GM12878 (cell line): ENCODE measurements at regions not wholly inside any gene's neighbourhood (a gene's known extent, or its start where the extent isn't known, plus 50 kb on each side); places are given as distances from the start of the nearest gene placed in this dataset.
"Not testable (repeated sequence)": the region's sequence is repeated elsewhere in the genome, so short reads cannot be mapped to it uniquely, and the experiment has no call there.

Experiments
- ATAC-seq: fragments of 200-7000 bp; cut with Tn5 transposase; 3 replicates; pipeline ENCODE4 v1.9.1; 2020; ENCODE audit warnings: mild to moderate bottlenecking, moderate library complexity
- BruUV-seq: library from RNA; stranded (reverse); fragments of 400-500 nt; replicated peaks from 2 replicates; lab custom pipeline; 2021; lab: Mats Ljungman, UMichigan
- CTCF ChIA-PET: fragments of 300-600 bp; sonication (Branson Sonifier 250); formaldehyde crosslinking; extraction: SDS; loops from one replicate; lab custom pipeline; 2021; ENCODE audit warnings: inconsistent platforms; lab: Yijun Ruan, JAX
- POLR2A ChIA-PET: fragments of 350-600 bp; formaldehyde crosslinking; extraction: SDS; loops from one replicate; lab custom pipeline; 2021; ENCODE audit warnings: inconsistent platforms; lab: Charles Lee
- RAD21 ChIA-PET: fragments of 300-600 bp; sonication (Branson Sonifier 250); formaldehyde crosslinking; loops from one replicate; lab custom pipeline; 2023; ENCODE audit warnings: antibody characterized with exemption; ENCODE audit not compliant: unreplicated experiment; lab: Charles Lee
- SMC1A ChIA-PET: fragments of 300-600 bp; sonication (Branson Sonifier 250); formaldehyde crosslinking; loops from one replicate; lab custom pipeline; 2023; ENCODE audit not compliant: unreplicated experiment, uncharacterized antibody; lab: Charles Lee
- DNase-seq: peaks from one replicate; pipeline ENCODE4 v3.0.0-alpha.2; 2011; ENCODE audit warnings: low read depth, low spot score
- FAIRE-seq: peaks from 3 replicates; lab custom pipeline; 2011; peaks lifted over from hg19 to GRCh38; lab: Jason Lieb, UNC
- H2AFZ ChIP-seq: 2 replicates; pipeline ENCODE4 v1.6.0; 2011; ENCODE audit warnings: low read depth, low read length, control low read depth; ENCODE audit not compliant: control insufficient read depth
- H3K27ac ChIP-seq: 2 replicates; pipeline ENCODE4 v1.5.1; 2011; ENCODE audit warnings: control low read depth; ENCODE audit not compliant: control insufficient read depth, insufficient read depth
- H3K27me3 ChIP-seq, 2 experiments: replicated peaks in 1 of 2; 2 replicates each; pipeline versions ENCODE4 v1.6.0 to v1.6.1; 2011; ENCODE audit warnings: low read length in 1 of 2; ENCODE audit not compliant: control insufficient read depth in 2 of 2, insufficient read depth in 2 of 2
- H3K36me3 ChIP-seq, 2 experiments: 2 replicates each; pipeline ENCODE4 v1.5.1; 2011; ENCODE audit warnings: low read length in 1 of 2; ENCODE audit not compliant: control insufficient read depth in 2 of 2, insufficient read depth in 2 of 2
- H3K4me1 ChIP-seq: 2 replicates; pipeline ENCODE4 v1.6.1; 2011; ENCODE audit warnings: mild to moderate bottlenecking, low read length, moderate library complexity, mixed read lengths; ENCODE audit not compliant: control insufficient read depth, insufficient read depth
- H3K4me2 ChIP-seq: 2 replicates; pipeline ENCODE4 v1.6.0; 2011; ENCODE audit warnings: control low read depth; ENCODE audit not compliant: control insufficient read depth, insufficient read depth
- H3K4me3 ChIP-seq: fragments of 200-600 bp; sonication (generic); 2 replicates; pipeline ENCODE4 v1.5.1; 2016
- H3K79me2 ChIP-seq: 2 replicates; pipeline ENCODE4 v1.6.0; 2011; ENCODE audit warnings: low read length; ENCODE audit not compliant: control insufficient read depth, insufficient read depth
- H3K9ac ChIP-seq: 2 replicates; pipeline ENCODE4 v1.8.0; 2011; ENCODE audit warnings: low read length, control low read depth, mixed read lengths; ENCODE audit not compliant: control insufficient read depth, insufficient read depth
- H3K9me3 ChIP-seq: replicated peaks from 3 replicates; pipeline ENCODE4 v1.5.1; 2011; ENCODE audit warnings: mild to moderate bottlenecking, low read length; ENCODE audit not compliant: control insufficient read depth, insufficient read depth
- H4K20me1 ChIP-seq: 2 replicates; pipeline ENCODE4 v1.6.0; 2011; ENCODE audit not compliant: control insufficient read depth, insufficient read depth
- CHD1 ChIP-seq: IDR thresholded peaks from 2 replicates; pipeline ENCODE4 v1.6.1; 2012; ENCODE audit warnings: low read depth, low read length, improper control_type of control experiment
- CHD2 ChIP-seq: IDR thresholded peaks from 2 replicates; pipeline ENCODE4 v1.6.1; 2011; ENCODE audit warnings: low read depth, low read length, improper control_type of control experiment, borderline replicate concordance
- CREM ChIP-seq: IDR thresholded peaks from 2 replicates; pipeline ENCODE4 v1.6.1; 2014; ENCODE audit warnings: antibody characterized with exemption, low read depth
- E2F4 ChIP-seq: IDR thresholded peaks from 2 replicates; pipeline ENCODE4 v1.6.1; 2012; ENCODE audit warnings: low read depth, low read length, improper control_type of control experiment
- FOXM1 ChIP-seq: IDR thresholded peaks from 2 replicates; pipeline ENCODE4 v1.6.1; 2012; ENCODE audit warnings: low read depth, mild to moderate bottlenecking, inconsistent platforms, low read length, moderate library complexity
- IRF4 ChIP-seq: IDR thresholded peaks from 2 replicates; pipeline ENCODE4 v1.6.1; 2011; ENCODE audit warnings: low read depth, low read length
- KAT2A ChIP-seq: conservative IDR thresholded peaks from 2 replicates; pipeline ENCODE4 v1.6.1; 2011; ENCODE audit warnings: low read depth, low read length; ENCODE audit not compliant: control insufficient read depth
- LARP7 ChIP-seq: fragments of 450-650 bp; IDR thresholded peaks from 2 replicates; pipeline ENCODE4 v1.6.1; 2017; ENCODE audit warnings: mild to moderate bottlenecking
- MEF2A ChIP-seq: IDR thresholded peaks from 2 replicates; pipeline ENCODE4 v1.6.1; 2011; ENCODE audit warnings: low read depth, mild to moderate bottlenecking, low read length, moderate library complexity; ENCODE audit not compliant: insufficient read depth
- MEF2B ChIP-seq: fragments of 450-650 bp; IDR thresholded peaks from 2 replicates; pipeline ENCODE4 v1.6.1; 2018; ENCODE audit warnings: mild to moderate bottlenecking, moderate library complexity; ENCODE audit not compliant: partially characterized antibody, poor library complexity, severe bottlenecking
- NFYA ChIP-seq: IDR thresholded peaks from 2 replicates; pipeline ENCODE4 v1.6.1; 2011; ENCODE audit warnings: low read depth, mild to moderate bottlenecking, low read length, improper control_type of control experiment, borderline replicate concordance
- NR2C2 ChIP-seq: IDR thresholded peaks from 2 replicates; pipeline ENCODE4 v1.6.1; 2011; ENCODE audit warnings: borderline replicate concordance, low read depth; ENCODE audit not compliant: control insufficient read depth, insufficient read length
- WGBS: methylation state at CpG from one replicate; pipeline ENCODE4 v1.1.6; 2016; ENCODE audit warnings: low lambda C conversion rate; ENCODE audit not compliant: insufficient replicate concordance, insufficient coverage; ENCODE audit errors: missing lambda C conversion rate; 5-methylcytosine and 5-hydroxymethylcytosine counted together
- in situ Hi-C: fragments of 300-500 bp; cut with MboI; formaldehyde crosslinking; loops from 9 replicates; pipeline ENCODE4 v1.14.3; 2018; ENCODE audit warnings: mixed read lengths
- intact Hi-C: fragments of 100-400 bp; cut with micrococcal nuclease; formaldehyde crosslinking; loops from one replicate; pipeline ENCODE4 v1.14.2; 2022; ENCODE audit not compliant: unreplicated experiment
- TF ChIP-seq, protein P1 (sequence below): fragments of 450-650 bp; IDR thresholded peaks from 2 replicates; pipeline ENCODE4 v1.6.1; 2018; ENCODE audit warnings: borderline replicate concordance, mild to moderate bottlenecking; ENCODE audit not compliant: partially characterized antibody

DNA sequence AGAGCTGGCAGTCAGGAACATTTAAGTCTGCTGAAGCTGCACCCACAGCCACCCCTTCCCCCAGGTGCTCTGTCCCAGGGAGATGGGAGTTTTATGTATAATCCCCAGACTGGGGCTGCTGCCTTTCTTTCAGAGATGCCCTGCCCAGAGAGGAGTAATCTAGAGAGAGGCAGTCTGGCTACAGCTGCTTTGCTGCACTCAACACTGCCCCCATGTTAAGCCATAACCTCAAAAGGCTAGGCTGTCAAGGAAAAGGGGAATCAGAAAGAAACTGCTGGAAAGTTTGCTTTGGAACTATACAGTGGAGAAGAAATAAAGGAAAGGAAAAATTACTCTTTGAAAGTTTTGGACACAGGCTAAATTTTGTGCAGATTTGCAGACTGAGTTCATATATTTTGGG lies 127.2 kb downstream of the MACIR start (continued):
- TF ChIP-seq E2F4 (no peak), KAT2A (no peak), MEF2B (no peak), CHD1 (no peak), MEF2A (no peak), FOXM1 (no peak), CREM (no peak), NFYA (no peak), IRF4 (no peak), CHD2 (no peak), LARP7 (no peak), NR2C2 (no peak)
- TF ChIP-seq, protein P1, sequence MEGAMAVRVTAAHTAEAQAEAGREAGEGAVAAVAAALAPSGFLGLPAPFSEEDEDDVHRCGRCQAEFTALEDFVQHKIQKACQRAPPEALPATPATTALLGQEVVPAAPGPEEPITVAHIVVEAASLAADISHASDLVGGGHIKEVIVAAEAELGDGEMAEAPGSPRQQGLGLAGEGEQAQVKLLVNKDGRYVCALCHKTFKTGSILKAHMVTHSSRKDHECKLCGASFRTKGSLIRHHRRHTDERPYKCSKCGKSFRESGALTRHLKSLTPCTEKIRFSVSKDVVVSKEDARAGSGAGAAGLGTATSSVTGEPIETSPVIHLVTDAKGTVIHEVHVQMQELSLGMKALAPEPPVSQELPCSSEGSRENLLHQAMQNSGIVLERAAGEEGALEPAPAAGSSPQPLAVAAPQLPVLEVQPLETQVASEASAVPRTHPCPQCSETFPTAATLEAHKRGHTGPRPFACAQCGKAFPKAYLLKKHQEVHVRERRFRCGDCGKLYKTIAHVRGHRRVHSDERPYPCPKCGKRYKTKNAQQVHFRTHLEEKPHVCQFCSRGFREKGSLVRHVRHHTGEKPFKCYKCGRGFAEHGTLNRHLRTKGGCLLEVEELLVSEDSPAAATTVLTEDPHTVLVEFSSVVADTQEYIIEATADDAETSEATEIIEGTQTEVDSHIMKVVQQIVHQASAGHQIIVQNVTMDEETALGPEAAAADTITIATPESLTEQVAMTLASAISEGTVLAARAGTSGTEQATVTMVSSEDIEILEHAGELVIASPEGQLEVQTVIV, result no peak

DNA sequence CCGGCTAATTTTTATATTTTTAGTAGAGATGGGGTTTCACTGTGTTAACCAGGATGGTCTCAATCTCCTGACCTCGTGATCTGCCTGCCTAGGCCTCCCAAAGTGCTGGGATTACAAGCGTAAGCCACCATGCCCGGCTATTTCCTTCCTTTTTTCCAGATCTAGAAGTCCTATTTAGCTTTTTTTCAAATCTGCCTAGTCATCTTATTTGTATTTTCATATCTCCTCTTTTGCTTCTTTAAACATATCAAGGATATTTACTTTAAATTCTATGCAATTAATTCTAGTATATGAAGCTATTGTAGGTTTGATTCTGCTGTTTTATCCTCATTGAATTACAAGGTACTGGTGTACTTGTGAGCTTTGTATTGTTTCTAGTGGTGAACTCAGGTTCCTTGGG lies 119.1 kb downstream of the MACIR start:
- CTCF ChIA-PET, H3K27me3 ChIP-seq, FAIRE-seq, intact Hi-C loops, H3K9me3 ChIP-seq, H3K4me3 ChIP-seq, DNase-seq, H3K9ac ChIP-seq, H3K27ac ChIP-seq, H3K79me2 ChIP-seq, SMC1A ChIA-PET, H3K36me3 ChIP-seq, H4K20me1 ChIP-seq, in situ Hi-C loops, H2AFZ ChIP-seq, POLR2A ChIA-PET, H3K4me2 ChIP-seq, ATAC-seq, BruUV-seq, H3K4me1 ChIP-seq: not testable (repeated sequence)
- RAD21 ChIA-PET, result interaction anchor here (1.0 kb wide), 1 partner anchor 122 kb away, joined by 4 read pairs; no protein-coding TSS in a partner anchor
- 47% methylated on average over 4 of the region's 4 CpGs for WGBS
